ENCODE measurements at regions not wholly inside any gene's neighbourhood (a gene's known extent, or its start where the extent isn't known, plus 50 kb on each side); places are given as distances from the start of the nearest gene placed in this dataset.

- TF ChIP-seq CTCF (IDR thresholded peaks at IDR 0.05): no peak
- TF ChIP-seq POLR2A (IDR thresholded peaks at IDR 0.05): no peak
These were observed 261.6 kb downstream of the PLK2 start for GRCh38 chr5:58198330-58198729.
